ENCODE measurements at regions not wholly inside any gene's neighbourhood (a gene's known extent, or its start where the extent isn't known, plus 50 kb on each side); places are given as distances from the start of the nearest gene placed in this dataset.
A peak's percentile ranks its signal among the peaks of the same experiment; 100 is the strongest.
"Not testable (repeated sequence)": the region's sequence is repeated elsewhere in the genome, so short reads cannot be mapped to it uniquely, and the experiment has no call there.

GRCh38 chr1:221979444-221980032 is 237.6 kb upstream of the DUSP10 start:
- peak; percentile 57 for TF ChIP-seq CTCF (conservative IDR thresholded peaks at IDR 0.05)
- TF ChIP-seq ZFX (IDR thresholded peaks at IDR 0.05): no peak
- H3K27ac ChIP-seq: no peak overlapping the region

- H3K27ac ChIP-seq: not testable (repeated sequence)
Observed at GRCh38 chr1:221978631-221979334, 236.9 kb upstream of the DUSP10 start.

- H3K27ac ChIP-seq: not testable (repeated sequence)
Observed at GRCh38 chr1:221973787-221974186, 231.9 kb upstream of the DUSP10 start.

- no peak overlapping the region for H3K27ac ChIP-seq
- TF ChIP-seq ZFX (IDR thresholded peaks at IDR 0.05) (no peak), CTCF (conservative IDR thresholded peaks at IDR 0.05) (no peak)
Observed at GRCh38 chr1:221972276-221973235, 230.7 kb upstream of the DUSP10 start.

- H3K27ac ChIP-seq: not testable (repeated sequence)
Observed at GRCh38 chr1:221971035-221971434, 229.1 kb upstream of the DUSP10 start.

- not testable (repeated sequence) for H3K27ac ChIP-seq
Observed at GRCh38 chr1:221969298-221969858, 227.5 kb upstream of the DUSP10 start.

GRCh38 chr1:221967538-221967937 is 225.6 kb upstream of the DUSP10 start:
- H3K27ac ChIP-seq: not testable (repeated sequence)

- not testable (repeated sequence) for H3K27ac ChIP-seq
Observed at GRCh38 chr1:221966888-221967287, 225.0 kb upstream of the DUSP10 start.

GRCh38 chr1:221965891-221966290 is 224.0 kb upstream of the DUSP10 start:
- not testable (repeated sequence) for H3K27ac ChIP-seq

GRCh38 chr1:221965252-221965651 is 223.4 kb upstream of the DUSP10 start:
- TF ChIP-seq CTCF (conservative IDR thresholded peaks at IDR 0.05) (no peak), ZFX (IDR thresholded peaks at IDR 0.05) (no peak)
- H3K27ac ChIP-seq: no peak overlapping the region

- no peak overlapping the region for H3K27ac ChIP-seq
- no peak for TF ChIP-seq ZFX (IDR thresholded peaks at IDR 0.05)
- no peak for TF ChIP-seq CTCF (conservative IDR thresholded peaks at IDR 0.05)
Observed at GRCh38 chr1:221963742-221964141, 221.9 kb upstream of the DUSP10 start.

Measured in C4-2B (cell line).